ENCODE measurements at regions not wholly inside any gene's neighbourhood (a gene's known extent, or its start where the extent isn't known, plus 50 kb on each side); places are given as distances from the start of the nearest gene placed in this dataset.

- no peak for DNase-seq (ENCODE audit: low read depth)
- no peak overlapping the region for H3K4me3 ChIP-seq (ENCODE audit: low read depth, low read length)
- in situ Hi-C loops (cut with HindIII; ENCODE audit: low sequenced_read_pairs), result no loop called here
- TF ChIP-seq CTCF (IDR thresholded peaks at IDR 0.05; ENCODE audit: low read depth, low read length, missing control alignments), result no peak
Measured at GRCh38 chr2:74071426-74071825, 76.3 kb downstream of the BOLA3 start.

GRCh38 chr2:74072565-74072964 lies 75.1 kb downstream of the BOLA3 start:
- in situ Hi-C loops (cut with HindIII; ENCODE audit: low sequenced_read_pairs), result no loop called here
- no peak for DNase-seq (ENCODE audit: low read depth)
- TF ChIP-seq CTCF (IDR thresholded peaks at IDR 0.05; ENCODE audit: low read depth, low read length, missing control alignments), result no peak
- H3K4me3 ChIP-seq (ENCODE audit: low read depth, low read length), result no peak overlapping the region

- DNase-seq (ENCODE audit: low read depth), result no peak
- in situ Hi-C loops (cut with HindIII; ENCODE audit: low sequenced_read_pairs), result no loop called here
- no peak for TF ChIP-seq CTCF (IDR thresholded peaks at IDR 0.05; ENCODE audit: low read depth, low read length, missing control alignments)
- no peak overlapping the region for H3K4me3 ChIP-seq (ENCODE audit: low read depth, low read length)
Measured at GRCh38 chr2:74074487-74074886, 73.2 kb downstream of the BOLA3 start.

- TF ChIP-seq CTCF (IDR thresholded peaks at IDR 0.05; ENCODE audit: low read depth, low read length, missing control alignments), result no peak
- no peak for DNase-seq (ENCODE audit: low read depth)
- in situ Hi-C loops (cut with HindIII; ENCODE audit: low sequenced_read_pairs), result no loop called here
Measured at GRCh38 chr2:74076074-74076470, 71.6 kb downstream of the BOLA3 start.

GRCh38 chr2:74077636-74078035 lies 70.1 kb downstream of the BOLA3 start:
- no peak for TF ChIP-seq CTCF (IDR thresholded peaks at IDR 0.05; ENCODE audit: low read depth, low read length, missing control alignments)
- H3K4me3 ChIP-seq (ENCODE audit: low read depth, low read length), result no peak overlapping the region
- no peak for DNase-seq (ENCODE audit: low read depth)
- in situ Hi-C loops (cut with HindIII; ENCODE audit: low sequenced_read_pairs), result no loop called here

More at GRCh38 chr2:74076074-74076470, 71.6 kb downstream of the BOLA3 start:
- H3K4me3 ChIP-seq (ENCODE audit: low read depth, low read length), result no peak overlapping the region

- H3K4me3 ChIP-seq (ENCODE audit: low read depth, low read length), result no peak overlapping the region
- in situ Hi-C loops (cut with HindIII; ENCODE audit: low sequenced_read_pairs), result no loop called here
- DNase-seq (ENCODE audit: low read depth), result no peak
- no peak for TF ChIP-seq CTCF (IDR thresholded peaks at IDR 0.05; ENCODE audit: low read depth, low read length, missing control alignments)
Measured at GRCh38 chr2:74078466-74078865, 69.2 kb downstream of the BOLA3 start.

All from astrocyte of the cerebellum (primary cell).